ENCODE measurements at regions not wholly inside any gene's neighbourhood (a gene's known extent, or its start where the extent isn't known, plus 50 kb on each side); places are given as distances from the start of the nearest gene placed in this dataset.

GRCh38 chr5:82445726-82446335 lies 167.7 kb upstream of the RPS23 start:
- Histone ChIP-seq H3K79me2 (ENCODE audit: control insufficient read depth, insufficient read depth, low read length) (no peaks in the 10 kb centered on the region; the same call in 2 of the 3 replicates), H3K4me1 (replicated peaks in 1 of 2; ENCODE audit: control insufficient read depth in 2 of 2, insufficient read depth in 2 of 2, low read length in 2 of 2) (peaks cover 0 to 20% of the 10 kb centered on the region in 2 experiments; a peak in 3 of 5 replicates), H3K27me3 (ENCODE audit: control insufficient read depth in 2 of 2, insufficient read depth in 2 of 2, low read length in 2 of 2) (no peaks in the 10 kb centered on the region), H3K27ac (ENCODE audit: extremely low read depth, low read depth, low read length) (no peak overlapping the region), H3K9ac (ENCODE audit: insufficient read depth in 1 of 2, low read depth in 2 of 2, low read length in 2 of 2) (no peak overlapping the region), H2AFZ (ENCODE audit: low read depth, low read length) (no peak overlapping the region; the same call in 1 of the 2 replicates), H3K9me3 (replicated peaks; ENCODE audit: control insufficient read depth, insufficient read depth, low read depth, low read length) (no peaks in the 10 kb centered on the region), H3K4me3 (no peak overlapping the region), H4K20me1 (replicated peaks; ENCODE audit: control insufficient read depth, insufficient read depth, low read length) (no peaks in the 10 kb centered on the region), H3K4me2 (ENCODE audit: insufficient read depth, low read length) (no peak overlapping the region), H3K9me1 (ENCODE audit: control insufficient read depth, insufficient read depth, low read length) (no peaks in the 10 kb centered on the region), H3K36me3 (ENCODE audit: control insufficient read depth, insufficient read depth, low read length) (no peaks in the 10 kb centered on the region; the same call in 2 of the 3 replicates)
- ATAC-seq (0 out of 3 replicates have a peak, but pooled peaks have one; percentile 11), DNase-seq (ENCODE audit: extremely low read depth in 1 of 4, low spot score in 3 of 4) (no peak), FAIRE-seq (no peak)
- ChIA-PET CTCF (ENCODE audit: low intra/inter-chr PET ratio) (no interaction called here), POLR2A (interaction anchor here (0.9 kb wide), 1 partner anchor 18 kb away, joined by 4 read pairs; no protein-coding TSS in a partner anchor)
- intact Hi-C loops (cut with micrococcal nuclease), result no loop called here
- WGBS (ENCODE audit: insufficient coverage, low coverage, missing lambda C conversion rate), result 29% methylated on average over 3 of the region's 3 CpGs
- TF ChIP-seq PBX2 (CRISPR knock-in tag; IDR thresholded peaks at IDR 0.05; ENCODE audit: low read depth) (no peak), PBX2 (tag; conservative IDR thresholded peaks at IDR 0.05; ENCODE audit: low read depth) (peak; percentile 96), PKNOX1 (IDR thresholded peaks at IDR 0.05) (peak; percentile 48), MEIS2 (IDR thresholded peaks at IDR 0.05; ENCODE audit: partially characterized antibody) (peak; percentile 90), PYGO2 (tag; IDR thresholded peaks at IDR 0.05) (no peak)
- in situ Hi-C loops (cut with MboI), result no loop called here
- no TSS peak for BruUV-seq (replicated peaks)
